ENCODE measurements at regions not wholly inside any gene's neighbourhood (a gene's known extent, or its start where the extent isn't known, plus 50 kb on each side); places are given as distances from the start of the nearest gene placed in this dataset.

DNA sequence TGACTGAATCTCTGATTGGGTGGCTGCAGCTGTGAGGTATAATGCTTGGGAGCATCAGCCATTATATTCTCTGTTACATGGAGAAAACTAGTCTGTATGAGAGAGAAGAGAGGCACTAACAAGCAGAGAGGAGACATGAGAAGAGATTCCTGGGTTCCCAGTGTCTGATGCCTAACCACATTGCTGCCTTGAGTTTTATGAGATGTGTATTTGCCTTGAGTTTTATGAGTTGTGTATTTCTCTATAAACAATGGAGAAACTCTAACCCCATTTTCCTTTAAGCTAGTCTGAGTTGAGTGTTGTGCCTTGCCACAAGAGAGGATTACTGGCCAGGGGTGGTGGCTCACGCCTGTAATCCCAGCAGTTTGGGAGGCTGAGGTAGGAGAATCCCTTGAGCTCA lies 208.1 kb downstream of the BCOR start:
- H3K36me3 ChIP-seq (ENCODE audit: control insufficient read depth, insufficient read depth, low read length), result no peaks in the 10 kb centered on the region
- no peaks in the 10 kb centered on the region for H3K9me3 ChIP-seq (replicated peaks; ENCODE audit: control insufficient read depth, insufficient read depth, low read depth, low read length)
- no peak overlapping the region for H3K9ac ChIP-seq (ENCODE audit: insufficient read depth in 1 of 2, low read depth in 2 of 2, low read length in 2 of 2)
- FAIRE-seq, result no peak
- H3K9me1 ChIP-seq (ENCODE audit: control insufficient read depth, insufficient read depth, low read length), result no peaks in the 10 kb centered on the region
- H4K20me1 ChIP-seq (replicated peaks; ENCODE audit: control insufficient read depth, insufficient read depth, low read length), result no peaks in the 10 kb centered on the region
- no peak overlapping the region for H3K4me3 ChIP-seq
- ChIA-PET POLR2A (interaction anchor here (0.8 kb wide), 1 partner anchor 76 kb away, joined by 3 read pairs; no protein-coding TSS in a partner anchor), CTCF (ENCODE audit: low intra/inter-chr PET ratio) (no interaction called here)
- in situ Hi-C loops (cut with MboI) (no loop called here), intact Hi-C loops (cut with micrococcal nuclease) (no loop called here)
- H3K27me3 ChIP-seq (ENCODE audit: control insufficient read depth in 2 of 2, insufficient read depth in 2 of 2, low read length in 2 of 2), result peaks cover 0 to 5% of the 10 kb centered on the region in 2 experiments; a peak in 1 of 5 replicates
- H3K79me2 ChIP-seq (ENCODE audit: control insufficient read depth, insufficient read depth, low read length), result no peaks in the 10 kb centered on the region
- no peak overlapping the region for H3K4me2 ChIP-seq (ENCODE audit: insufficient read depth, low read length)
- H2AFZ ChIP-seq (ENCODE audit: low read depth, low read length), result no peak overlapping the region
- no TSS peak for BruUV-seq (replicated peaks)
- H3K4me1 ChIP-seq (replicated peaks in 1 of 2; ENCODE audit: control insufficient read depth in 2 of 2, insufficient read depth in 2 of 2, low read length in 2 of 2), result no peaks in the 10 kb centered on the region; a peak in 1 of 5 replicates
- H3K27ac ChIP-seq (ENCODE audit: extremely low read depth, low read depth, low read length), result no peak overlapping the region
- ATAC-seq, result no peak
- 17% methylated on average over 1 of the region's 1 CpG for WGBS (ENCODE audit: insufficient coverage, low coverage, missing lambda C conversion rate)
- DNase-seq (ENCODE audit: extremely low read depth in 1 of 4, low spot score in 3 of 4), result no peak
- TF ChIP-seq ZNF431 (CRISPR knock-in tag; IDR thresholded peaks at IDR 0.05) (no peak), NFYB (IDR thresholded peaks at IDR 0.05; ENCODE audit: extremely low read depth, insufficient read length) (no peak), ZNF124 (CRISPR knock-in tag; IDR thresholded peaks at IDR 0.05) (no peak), TBP (optimal IDR thresholded peaks at IDR 0.05; ENCODE audit: low read depth, low read length) (no peak), CSDE1 (IDR thresholded peaks at IDR 0.05) (no peak), ZNF316 (IDR thresholded peaks at IDR 0.05) (no peak), KLF13 (tag; IDR thresholded peaks at IDR 0.05; ENCODE audit: borderline replicate concordance, low read depth) (no peak), ZNF778 (CRISPR knock-in tag; IDR thresholded peaks at IDR 0.05) (no peak)
- TF ChIP-seq, protein P1, sequence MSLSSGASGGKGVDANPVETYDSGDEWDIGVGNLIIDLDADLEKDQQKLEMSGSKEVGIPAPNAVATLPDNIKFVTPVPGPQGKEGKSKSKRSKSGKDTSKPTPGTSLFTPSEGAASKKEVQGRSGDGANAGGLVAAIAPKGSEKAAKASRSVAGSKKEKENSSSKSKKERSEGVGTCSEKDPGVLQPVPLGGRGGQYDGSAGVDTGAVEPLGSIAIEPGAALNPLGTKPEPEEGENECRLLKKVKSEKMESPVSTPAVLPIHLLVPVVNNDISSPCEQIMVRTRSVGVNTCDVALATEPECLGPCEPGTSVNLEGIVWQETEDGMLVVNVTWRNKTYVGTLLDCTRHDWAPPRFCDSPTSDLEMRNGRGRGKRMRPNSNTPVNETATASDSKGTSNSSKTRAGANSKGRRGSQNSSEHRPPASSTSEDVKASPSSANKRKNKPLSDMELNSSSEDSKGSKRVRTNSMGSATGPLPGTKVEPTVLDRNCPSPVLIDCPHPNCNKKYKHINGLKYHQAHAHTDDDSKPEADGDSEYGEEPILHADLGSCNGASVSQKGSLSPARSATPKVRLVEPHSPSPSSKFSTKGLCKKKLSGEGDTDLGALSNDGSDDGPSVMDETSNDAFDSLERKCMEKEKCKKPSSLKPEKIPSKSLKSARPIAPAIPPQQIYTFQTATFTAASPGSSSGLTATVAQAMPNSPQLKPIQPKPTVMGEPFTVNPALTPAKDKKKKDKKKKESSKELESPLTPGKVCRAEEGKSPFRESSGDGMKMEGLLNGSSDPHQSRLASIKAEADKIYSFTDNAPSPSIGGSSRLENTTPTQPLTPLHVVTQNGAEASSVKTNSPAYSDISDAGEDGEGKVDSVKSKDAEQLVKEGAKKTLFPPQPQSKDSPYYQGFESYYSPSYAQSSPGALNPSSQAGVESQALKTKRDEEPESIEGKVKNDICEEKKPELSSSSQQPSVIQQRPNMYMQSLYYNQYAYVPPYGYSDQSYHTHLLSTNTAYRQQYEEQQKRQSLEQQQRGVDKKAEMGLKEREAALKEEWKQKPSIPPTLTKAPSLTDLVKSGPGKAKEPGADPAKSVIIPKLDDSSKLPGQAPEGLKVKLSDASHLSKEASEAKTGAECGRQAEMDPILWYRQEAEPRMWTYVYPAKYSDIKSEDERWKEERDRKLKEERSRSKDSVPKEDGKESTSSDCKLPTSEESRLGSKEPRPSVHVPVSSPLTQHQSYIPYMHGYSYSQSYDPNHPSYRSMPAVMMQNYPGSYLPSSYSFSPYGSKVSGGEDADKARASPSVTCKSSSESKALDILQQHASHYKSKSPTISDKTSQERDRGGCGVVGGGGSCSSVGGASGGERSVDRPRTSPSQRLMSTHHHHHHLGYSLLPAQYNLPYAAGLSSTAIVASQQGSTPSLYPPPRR (CRISPR knock-in tag; IDR thresholded peaks at IDR 0.05; ENCODE audit: borderline replicate concordance), result no peak
- TF ChIP-seq, protein P2, sequence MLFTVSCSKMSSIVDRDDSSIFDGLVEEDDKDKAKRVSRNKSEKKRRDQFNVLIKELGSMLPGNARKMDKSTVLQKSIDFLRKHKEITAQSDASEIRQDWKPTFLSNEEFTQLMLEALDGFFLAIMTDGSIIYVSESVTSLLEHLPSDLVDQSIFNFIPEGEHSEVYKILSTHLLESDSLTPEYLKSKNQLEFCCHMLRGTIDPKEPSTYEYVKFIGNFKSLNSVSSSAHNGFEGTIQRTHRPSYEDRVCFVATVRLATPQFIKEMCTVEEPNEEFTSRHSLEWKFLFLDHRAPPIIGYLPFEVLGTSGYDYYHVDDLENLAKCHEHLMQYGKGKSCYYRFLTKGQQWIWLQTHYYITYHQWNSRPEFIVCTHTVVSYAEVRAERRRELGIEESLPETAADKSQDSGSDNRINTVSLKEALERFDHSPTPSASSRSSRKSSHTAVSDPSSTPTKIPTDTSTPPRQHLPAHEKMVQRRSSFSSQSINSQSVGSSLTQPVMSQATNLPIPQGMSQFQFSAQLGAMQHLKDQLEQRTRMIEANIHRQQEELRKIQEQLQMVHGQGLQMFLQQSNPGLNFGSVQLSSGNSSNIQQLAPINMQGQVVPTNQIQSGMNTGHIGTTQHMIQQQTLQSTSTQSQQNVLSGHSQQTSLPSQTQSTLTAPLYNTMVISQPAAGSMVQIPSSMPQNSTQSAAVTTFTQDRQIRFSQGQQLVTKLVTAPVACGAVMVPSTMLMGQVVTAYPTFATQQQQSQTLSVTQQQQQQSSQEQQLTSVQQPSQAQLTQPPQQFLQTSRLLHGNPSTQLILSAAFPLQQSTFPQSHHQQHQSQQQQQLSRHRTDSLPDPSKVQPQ (CRISPR knock-in tag; IDR thresholded peaks at IDR 0.05; ENCODE audit: borderline replicate concordance), result no peak
